GM13977 (cell line): ENCODE measurements at regions not wholly inside any gene's neighbourhood (a gene's known extent, or its start where the extent isn't known, plus 50 kb on each side); places are given as distances from the start of the nearest gene placed in this dataset.

Experiments
- DNase-seq: peaks from one replicate; pipeline ENCODE4 v3.0.0; 2012; ENCODE audit warnings: low spot score
- in situ Hi-C: fragments of 300-500 bp; cut with MboI; formaldehyde crosslinking; loops from one replicate; pipeline ENCODE4 v1.12.0; 2022; ENCODE audit warnings: low sequenced_read_pairs, low pct_unique_long_range_greater_than_20kb, mixed read lengths, inconsistent platforms; ENCODE audit not compliant: unreplicated experiment
- TF ChIP-seq, protein P1 (sequence below): IDR thresholded peaks from 2 replicates; pipeline ENCODE4 v1.5.1; 2012; ENCODE audit warnings: mild to moderate bottlenecking, control low read depth; ENCODE audit not compliant: insufficient read depth; ENCODE audit errors: extremely low read depth, missing control alignments

GRCh38 chr4:123838474-123838873, 441.9 kb downstream of the SPRY1 start:
- TF ChIP-seq, protein P1, sequence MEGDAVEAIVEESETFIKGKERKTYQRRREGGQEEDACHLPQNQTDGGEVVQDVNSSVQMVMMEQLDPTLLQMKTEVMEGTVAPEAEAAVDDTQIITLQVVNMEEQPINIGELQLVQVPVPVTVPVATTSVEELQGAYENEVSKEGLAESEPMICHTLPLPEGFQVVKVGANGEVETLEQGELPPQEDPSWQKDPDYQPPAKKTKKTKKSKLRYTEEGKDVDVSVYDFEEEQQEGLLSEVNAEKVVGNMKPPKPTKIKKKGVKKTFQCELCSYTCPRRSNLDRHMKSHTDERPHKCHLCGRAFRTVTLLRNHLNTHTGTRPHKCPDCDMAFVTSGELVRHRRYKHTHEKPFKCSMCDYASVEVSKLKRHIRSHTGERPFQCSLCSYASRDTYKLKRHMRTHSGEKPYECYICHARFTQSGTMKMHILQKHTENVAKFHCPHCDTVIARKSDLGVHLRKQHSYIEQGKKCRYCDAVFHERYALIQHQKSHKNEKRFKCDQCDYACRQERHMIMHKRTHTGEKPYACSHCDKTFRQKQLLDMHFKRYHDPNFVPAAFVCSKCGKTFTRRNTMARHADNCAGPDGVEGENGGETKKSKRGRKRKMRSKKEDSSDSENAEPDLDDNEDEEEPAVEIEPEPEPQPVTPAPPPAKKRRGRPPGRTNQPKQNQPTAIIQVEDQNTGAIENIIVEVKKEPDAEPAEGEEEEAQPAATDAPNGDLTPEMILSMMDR = no peak
- DNase-seq = no peak
- in situ Hi-C loops = no loop called here

DNA sequence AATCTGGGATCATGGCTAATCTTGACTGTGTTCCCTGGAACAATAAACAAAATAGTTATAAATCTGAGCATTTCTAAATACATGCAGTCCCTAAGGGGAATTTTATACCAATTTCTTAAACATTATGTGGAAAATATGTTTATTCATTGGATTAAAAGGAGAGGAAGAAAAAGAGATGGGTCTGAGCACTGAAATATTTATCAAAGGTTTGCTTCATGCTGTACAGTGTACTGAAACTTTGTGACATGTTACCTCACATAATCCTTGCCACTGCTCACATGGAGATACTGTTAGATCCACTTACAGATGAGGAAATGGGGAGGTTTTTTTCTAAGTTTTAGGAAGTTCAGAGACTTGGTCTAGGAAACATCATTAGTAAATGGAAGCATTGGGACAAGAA, 443.6 kb downstream of the SPRY1 start:
- no peak for DNase-seq
- in situ Hi-C loops = no loop called here
- TF ChIP-seq, protein P1 = no peak

DNA sequence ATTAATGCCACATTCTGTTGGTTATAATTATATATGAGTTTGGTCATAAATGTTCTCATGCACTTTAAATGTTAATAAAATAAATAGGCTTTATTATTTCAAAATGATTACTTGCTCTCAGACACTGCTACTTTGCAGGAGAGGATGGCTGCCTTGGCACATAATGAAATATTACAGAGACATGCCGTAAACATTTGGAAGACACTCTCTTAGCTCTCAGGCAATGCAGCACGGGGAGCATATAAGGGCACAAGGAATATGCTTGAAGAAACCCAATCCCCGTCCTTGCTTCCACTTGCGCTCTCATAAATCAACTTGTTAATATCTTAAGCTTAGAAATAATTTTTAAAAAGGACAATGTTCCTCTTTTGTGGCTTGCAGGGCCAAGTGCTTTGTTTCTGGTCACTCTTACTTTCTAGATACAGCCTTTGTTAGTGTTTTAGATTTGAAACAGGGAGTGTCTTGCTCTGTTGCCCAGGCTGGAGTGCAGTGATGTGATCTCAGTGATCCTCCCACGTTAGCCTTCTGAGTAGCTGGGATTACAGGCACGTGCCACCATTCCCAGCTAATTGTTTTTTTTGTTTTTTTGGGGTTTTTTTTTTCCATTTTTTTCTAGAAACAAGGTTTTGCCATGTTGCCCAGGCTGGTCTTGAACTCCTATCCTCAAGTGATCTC, 445.0 kb downstream of the SPRY1 start:
- in situ Hi-C loops = no loop called here
- TF ChIP-seq, protein P1 = no peak
- DNase-seq = no peak

DNA sequence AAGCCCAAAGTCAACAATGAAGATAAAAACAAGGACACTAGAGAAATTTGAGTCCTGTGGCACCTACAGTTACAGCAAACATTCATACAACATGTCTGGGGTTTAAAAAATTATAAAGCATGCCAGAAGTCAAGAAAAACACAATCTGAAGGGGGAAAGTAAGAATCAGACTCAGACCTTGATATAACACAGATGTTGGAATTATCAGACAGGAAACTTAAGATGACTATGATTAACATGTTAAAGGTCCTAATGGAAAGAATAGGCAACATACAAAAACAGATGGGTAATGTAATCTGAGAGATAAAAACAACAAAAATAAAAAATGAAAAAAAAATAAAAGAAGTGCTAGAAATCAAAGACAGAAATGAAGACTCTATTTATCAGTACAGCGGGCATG, 446.5 kb downstream of the SPRY1 start:
- TF ChIP-seq, protein P1 = no peak
- in situ Hi-C loops = no loop called here
- DNase-seq = no peak

GRCh38 chr4:123844374-123844773, 447.8 kb downstream of the SPRY1 start:
- in situ Hi-C loops = no loop called here
- TF ChIP-seq, protein P1 = no peak
- DNase-seq = no peak

- DNase-seq = no peak
- TF ChIP-seq, protein P1 = no peak
- in situ Hi-C loops = no loop called here
These were observed 449.5 kb downstream of the SPRY1 start for GRCh38 chr4:123846092-123846491.
